Aorta (tissue), 5 donors: ENCODE measurements at regions not wholly inside any gene's neighbourhood (a gene's known extent, or its start where the extent isn't known, plus 50 kb on each side); places are given as distances from the start of the nearest gene placed in this dataset.

Experiments
- ATAC-seq: fragments of 200-7000 bp; cut with Tn5 transposase; one replicate; pipeline ENCODE4 v1.9.1; 2022; ENCODE audit warnings: moderate library complexity; ENCODE audit not compliant: low FRiP score
- DNase-seq, 2 donors: peaks; one replicate each; pipeline ENCODE4 v3.0.0-alpha.2; 2020
- H3K27ac ChIP-seq, 2 donors: one replicate each; pipeline ENCODE4 v1.5.1; 2013; ENCODE audit warnings: low read length in 2 of 2, mild to moderate bottlenecking in 2 of 2, moderate library complexity in 2 of 2, control low read depth in 1 of 2, inconsistent platforms in 1 of 2, low read depth in 1 of 2
- H3K27me3 ChIP-seq, 2 donors: one replicate each; pipeline ENCODE4 v1.6.1; 2013; ENCODE audit warnings: control low read depth in 1 of 2, low read length in 1 of 2, mild to moderate bottlenecking in 1 of 2, moderate library complexity in 1 of 2; ENCODE audit not compliant: insufficient read depth in 2 of 2, control insufficient read depth in 1 of 2
- H3K36me3 ChIP-seq, 2 donors: one replicate each; pipeline ENCODE4 v1.6.1; 2013; ENCODE audit warnings: control low read depth in 1 of 2, low read length in 1 of 2, mild to moderate bottlenecking in 1 of 2; ENCODE audit not compliant: insufficient read depth in 2 of 2, control insufficient read depth in 1 of 2
- H3K4me1 ChIP-seq, 2 donors: one replicate each; pipeline ENCODE4 v1.6.1; 2013; ENCODE audit warnings: low read length in 2 of 2, control low read depth in 1 of 2, mild to moderate bottlenecking in 1 of 2, moderate library complexity in 1 of 2; ENCODE audit not compliant: insufficient read depth in 2 of 2, control insufficient read depth in 1 of 2
- H3K4me3 ChIP-seq, 2 donors: one replicate each; pipeline ENCODE4 v1.5.1; 2013; ENCODE audit warnings: low read length in 2 of 2, control low read depth in 1 of 2, mild to moderate bottlenecking in 1 of 2
- H3K9me3 ChIP-seq: one replicate; pipeline ENCODE4 v1.6.1; 2013; ENCODE audit warnings: mild to moderate bottlenecking, low read length; ENCODE audit not compliant: control insufficient read depth
- WGBS, 2 donors: extraction: QIAGEN DNeasy Blood & Tissue Kit; methylation state at CpG; one replicate each; pipeline ENCODE4 v1.1.7; 2013; 5-methylcytosine and 5-hydroxymethylcytosine counted together
- intact Hi-C, 2 donors: fragments of 100-400 bp; cut with DNase I; formaldehyde crosslinking; loops; one replicate each; pipeline versions ENCODE4 v1.14.2 to v1.15.0; 2022
- donor health status: healthy with polysubstance abuse.
- donor health status: Bipolar disorder and iron deficiency.
- donor health status: DM: no; HTN: no; CAD: no.
- donor health status: DM: no; HTN: no; CAD: no.
- donor health status: DM: yes; HTN: yes; CAD: no.

DNA sequence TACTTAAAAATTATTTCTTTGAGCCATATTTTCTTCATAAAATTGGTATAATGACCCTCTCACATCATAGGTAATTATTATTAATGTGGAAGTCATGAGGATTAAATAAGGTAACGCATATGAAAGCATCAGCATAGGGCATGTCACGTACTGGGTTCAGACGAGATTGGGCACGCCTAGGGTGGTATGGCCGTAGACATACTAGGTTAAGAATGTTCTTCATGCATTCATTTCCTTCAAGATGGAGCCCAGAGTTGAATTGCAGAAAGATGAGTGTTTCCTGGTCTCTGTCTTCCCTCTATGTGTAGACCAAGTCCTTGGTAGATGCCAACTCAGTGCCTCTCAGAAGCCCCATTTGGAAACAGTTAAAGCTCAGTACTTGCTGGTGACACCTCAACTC lies 174.1 kb upstream of the CLINT1 start:
- Histone ChIP-seq H3K36me3 (peaks cover 0 to 3% of the 10 kb centered on the region in 2 donors), H3K9me3 (peaks cover 8% of the 10 kb centered on the region), H3K4me1 (no peaks in the 10 kb centered on the region), H3K4me3 (no peak overlapping the region), H3K27me3 (no peaks in the 10 kb centered on the region), H3K27ac (no peak overlapping the region)
- 97 to 98% methylated on average over 5 of the region's 5 CpGs for WGBS, 2 donors
- DNase-seq (no peak), ATAC-seq (no peak)
- intact Hi-C loops = no loop called here

DNA sequence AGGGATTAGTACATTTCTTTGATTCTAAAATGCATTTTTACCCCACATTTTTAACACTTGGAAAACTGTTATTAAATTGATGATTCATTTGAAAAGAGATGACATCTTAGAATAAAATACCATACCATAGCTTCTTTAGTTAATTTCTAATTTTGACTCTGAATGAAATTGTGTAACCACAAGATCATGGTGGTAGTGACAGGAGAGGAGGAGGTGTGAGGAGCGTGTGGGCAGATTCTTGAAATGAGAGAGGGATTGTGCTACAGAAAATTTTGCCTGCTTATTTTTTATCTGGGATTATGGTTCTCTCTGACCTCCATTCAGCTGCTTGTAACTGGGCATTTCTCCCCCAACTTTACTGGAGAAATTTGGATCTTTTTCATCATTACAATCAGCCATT lies 173.3 kb upstream of the CLINT1 start:
- H3K4me3 ChIP-seq = no peak overlapping the region
- peaks cover 8% of the 10 kb centered on the region for H3K9me3 ChIP-seq
- peaks cover 0 to 3% of the 10 kb centered on the region in 2 donors for H3K36me3 ChIP-seq
- no peaks in the 10 kb centered on the region for H3K27me3 ChIP-seq
- intact Hi-C loops = no loop called here
- no peak overlapping the region for H3K27ac ChIP-seq
- ATAC-seq (no peak), DNase-seq (no peak)
- no peaks in the 10 kb centered on the region for H3K4me1 ChIP-seq
- WGBS, 2 donors = 86 to 94% methylated on average over 1 of the region's 1 CpG

DNA sequence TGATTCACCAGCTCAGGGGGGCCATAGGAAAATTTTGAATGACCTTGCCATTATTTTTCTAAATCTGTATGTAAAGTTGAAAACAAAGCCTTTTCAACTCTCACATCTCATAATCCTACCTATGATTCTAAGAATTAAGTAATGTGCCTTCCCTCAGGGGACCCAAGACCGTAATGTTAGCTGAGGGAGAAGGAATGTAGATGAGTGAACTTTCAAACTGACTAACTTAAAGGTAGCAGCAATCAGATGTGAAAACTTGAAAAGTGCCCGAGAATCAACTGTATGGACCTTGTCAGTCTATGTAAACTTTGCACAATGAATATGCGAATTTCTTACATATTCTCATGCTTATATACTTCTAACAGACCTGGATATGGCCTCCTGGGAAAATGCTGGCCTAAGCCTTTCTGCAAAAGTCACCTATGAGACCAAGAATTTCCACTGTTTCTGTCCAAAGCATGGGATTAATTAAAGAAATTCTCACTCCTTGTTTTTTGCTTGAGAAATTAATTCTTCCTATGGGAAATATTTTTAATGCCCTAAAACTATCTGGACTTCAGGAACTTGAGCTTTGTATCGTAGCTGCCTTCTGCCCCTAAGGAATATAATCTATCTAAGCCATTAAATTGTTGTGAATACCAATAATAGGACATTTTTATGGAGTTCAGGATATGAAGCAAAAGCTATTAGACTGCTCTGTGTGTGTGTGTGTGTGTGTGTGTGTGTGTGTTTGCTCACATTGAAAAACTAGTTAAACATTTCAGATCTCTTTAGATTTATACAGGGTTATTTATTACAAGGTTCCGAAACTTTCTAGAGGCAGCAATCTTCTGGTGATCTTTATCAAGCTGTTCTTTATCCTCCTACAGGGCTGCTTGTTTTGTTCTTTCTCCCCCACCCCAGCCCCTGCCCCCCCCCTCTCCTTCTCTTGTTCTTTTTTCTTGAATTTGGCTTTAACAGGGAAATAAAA lies 169.1 kb upstream of the CLINT1 start:
- DNase-seq = no peak
- H3K4me3 ChIP-seq = no peak overlapping the region
- intact Hi-C loops = no loop called here
- no peak overlapping the region for H3K27ac ChIP-seq
- 64 to 85% methylated on average over 5 of the region's 5 CpGs for WGBS, 2 donors
- no peak for ATAC-seq
- H3K9me3 ChIP-seq = no peaks in the 10 kb centered on the region
- no peaks in the 10 kb centered on the region for H3K4me1 ChIP-seq
- peaks cover 0 to 3% of the 10 kb centered on the region in 2 donors for H3K36me3 ChIP-seq
- no peaks in the 10 kb centered on the region for H3K27me3 ChIP-seq

DNA sequence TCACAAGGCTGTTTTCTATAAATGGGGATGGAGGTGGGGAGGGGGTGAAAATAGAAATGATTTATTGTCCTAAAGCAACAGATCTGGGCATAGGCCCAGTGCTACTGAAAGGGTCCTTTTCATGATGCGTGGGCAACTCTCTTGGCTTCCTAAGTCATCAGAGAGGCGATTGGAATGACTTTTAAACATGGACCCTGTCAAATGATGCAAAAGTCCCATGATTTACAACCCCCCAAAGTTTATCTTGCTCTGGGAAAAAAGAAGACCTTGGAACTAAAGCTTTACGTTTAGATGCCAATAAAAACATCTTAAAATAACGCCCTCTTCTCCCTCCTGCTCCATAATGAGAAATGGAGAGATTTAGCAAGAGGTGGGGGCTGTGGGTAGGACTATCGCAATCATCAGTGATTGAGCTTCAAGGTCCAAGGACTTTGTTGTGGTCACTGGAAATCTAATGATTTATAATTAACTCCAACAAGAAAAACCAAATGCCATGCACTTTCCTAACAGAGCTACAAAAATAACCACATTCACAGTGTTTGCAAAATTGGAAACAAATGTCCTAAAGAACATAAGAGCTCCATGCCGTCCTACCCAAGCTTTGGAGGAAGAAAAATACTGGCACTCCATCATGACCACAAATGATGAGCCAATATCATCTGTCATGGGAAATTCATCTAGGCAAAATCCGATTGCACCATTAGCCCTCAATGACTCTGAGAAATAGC lies 167.5 kb upstream of the CLINT1 start:
- WGBS, 2 donors = 4 to 6% methylated on average over 7 of the region's 7 CpGs
- Histone ChIP-seq H3K4me3 (no peak overlapping the region), H3K9me3 (no peaks in the 10 kb centered on the region), H3K27me3 (no peaks in the 10 kb centered on the region), H3K36me3 (peaks cover 0 to 3% of the 10 kb centered on the region in 2 donors), H3K4me1 (no peaks in the 10 kb centered on the region), H3K27ac (no peak overlapping the region)
- intact Hi-C loops = no loop called here
- no peak for DNase-seq
- peak; percentile 84 for ATAC-seq

DNA sequence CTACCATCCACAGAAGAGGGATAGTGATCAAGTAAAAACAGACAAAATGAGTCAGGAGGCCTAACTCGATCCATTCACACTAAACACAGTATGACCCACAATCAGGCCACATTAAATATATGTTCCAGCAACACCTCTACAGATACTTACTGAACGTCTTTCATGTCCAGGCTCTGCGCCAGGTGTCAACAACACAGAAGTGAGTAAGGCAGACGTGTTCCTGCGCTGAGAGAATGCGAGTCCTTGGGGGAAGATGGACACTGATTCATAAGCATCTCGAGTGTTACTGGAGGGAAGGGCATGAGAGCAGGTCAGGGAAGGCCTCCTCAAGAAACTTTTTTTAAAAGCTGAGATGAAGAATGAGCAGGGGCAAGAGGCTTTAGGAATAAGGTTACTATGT lies 164.3 kb upstream of the CLINT1 start:
- Histone ChIP-seq H3K36me3 (no peaks in the 10 kb centered on the region), H3K27me3 (no peaks in the 10 kb centered on the region), H3K4me3 (no peak overlapping the region), H3K27ac (no peak overlapping the region), H3K9me3 (no peaks in the 10 kb centered on the region), H3K4me1 (no peaks in the 10 kb centered on the region)
- WGBS, 2 donors = 88 to 90% methylated on average over 7 of the region's 7 CpGs
- no peak for DNase-seq
- no peak for ATAC-seq
- intact Hi-C loops = no loop called here

DNA sequence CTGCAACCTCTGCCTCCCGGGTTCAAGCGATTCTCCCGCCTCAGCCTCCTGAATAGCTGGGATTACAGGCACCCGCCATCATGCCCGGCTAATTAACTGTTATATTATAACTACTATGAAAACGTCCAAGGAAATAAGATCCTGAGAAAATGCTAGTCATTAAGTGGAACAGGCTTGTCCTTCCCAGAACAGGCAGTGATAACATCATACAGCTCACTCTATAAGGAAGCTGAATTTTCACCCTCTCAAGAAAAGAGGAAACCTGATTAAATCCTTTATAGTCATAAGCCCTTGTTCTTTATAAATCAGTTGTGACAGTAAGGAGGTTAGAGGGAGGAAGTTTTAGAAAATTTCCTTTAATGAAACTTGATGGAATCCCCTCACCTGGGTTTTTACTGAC lies 163.9 kb upstream of the CLINT1 start:
- Histone ChIP-seq H3K4me1 (no peaks in the 10 kb centered on the region), H3K9me3 (no peaks in the 10 kb centered on the region), H3K27me3 (no peaks in the 10 kb centered on the region), H3K27ac (no peak overlapping the region), H3K36me3 (no peaks in the 10 kb centered on the region), H3K4me3 (no peak overlapping the region)
- intact Hi-C loops = no loop called here
- no peak for ATAC-seq
- 90 to 96% methylated on average over 6 of the region's 6 CpGs for WGBS, 2 donors
- no peak for DNase-seq

DNA sequence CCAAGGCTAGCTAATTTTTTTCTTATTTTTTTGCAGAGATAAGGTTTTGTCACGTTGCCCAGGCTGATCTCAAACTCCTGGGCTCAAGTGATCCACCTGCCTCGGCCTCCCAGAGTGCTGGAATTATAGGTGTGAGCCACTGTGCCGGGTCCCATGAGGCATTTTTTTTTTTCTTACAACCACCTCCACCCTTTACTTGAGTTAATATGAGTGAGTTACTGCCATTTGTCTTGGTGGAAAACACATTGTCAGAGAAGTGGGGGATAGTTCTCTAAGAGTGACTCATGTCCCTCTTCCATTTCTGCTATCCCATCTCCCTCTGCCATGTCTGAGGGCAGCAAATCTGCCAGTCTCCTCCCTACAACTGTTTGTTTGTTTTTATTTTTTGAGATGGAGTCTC lies 163.4 kb upstream of the CLINT1 start:
- DNase-seq (no peak), ATAC-seq (no peak)
- intact Hi-C loops = no loop called here
- Histone ChIP-seq H3K36me3 (no peaks in the 10 kb centered on the region), H3K9me3 (no peaks in the 10 kb centered on the region), H3K27me3 (no peaks in the 10 kb centered on the region), H3K4me3 (no peak overlapping the region), H3K27ac (no peak overlapping the region), H3K4me1 (no peaks in the 10 kb centered on the region)
- WGBS, 2 donors = 48 to 79% methylated on average over 3 of the region's 3 CpGs

DNA sequence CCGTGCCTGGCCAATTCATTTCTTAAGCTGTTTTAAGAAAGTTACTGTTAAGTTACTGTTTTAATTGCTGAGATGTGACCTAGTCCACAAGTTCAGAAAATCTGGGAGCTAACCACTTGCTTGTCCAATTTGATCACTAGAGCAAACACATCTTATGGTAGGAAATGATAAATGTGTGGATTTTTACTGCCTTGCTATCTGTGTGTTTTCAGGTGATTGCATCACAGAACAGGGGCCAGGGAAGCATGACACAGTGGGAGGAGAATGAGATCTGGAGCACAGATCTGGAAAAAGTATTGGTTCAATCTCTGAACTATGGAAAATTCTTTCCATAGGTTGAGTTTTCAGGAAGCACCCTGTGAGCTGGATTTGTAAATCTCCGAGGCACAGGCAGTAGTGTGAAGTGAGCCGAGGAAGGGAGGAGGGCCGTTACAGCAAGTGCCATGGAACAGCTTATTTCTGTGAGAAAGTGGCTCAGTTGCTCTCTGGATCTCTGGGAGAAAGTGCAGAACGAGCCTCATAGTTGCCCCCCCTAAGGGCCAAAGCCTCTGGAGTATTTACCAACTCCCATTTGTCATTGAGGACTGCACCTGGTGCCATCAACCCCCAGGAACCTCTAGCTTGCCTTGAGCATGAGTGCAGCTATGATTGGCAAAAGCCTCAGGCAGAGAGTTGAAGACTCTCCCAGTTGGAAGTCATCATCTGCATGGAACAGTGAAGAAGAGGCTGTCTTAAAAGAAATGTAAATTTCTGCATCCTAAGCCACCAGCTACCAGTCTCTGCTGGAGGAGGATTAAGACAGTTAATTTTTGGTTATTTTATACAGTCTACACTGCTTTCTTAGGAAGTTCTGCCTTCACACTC lies 161.8 kb upstream of the CLINT1 start:
- 90 to 92% methylated on average over 5 of the region's 5 CpGs for WGBS, 2 donors

More for the DNA sequence above, 161.8 kb upstream of the CLINT1 start:
- H3K36me3 ChIP-seq = no peaks in the 10 kb centered on the region
- ATAC-seq (no peak), DNase-seq (no peak)
- intact Hi-C loops = no loop called here
- H3K27ac ChIP-seq = no peak overlapping the region
- H3K9me3 ChIP-seq = no peaks in the 10 kb centered on the region
- no peaks in the 10 kb centered on the region for H3K27me3 ChIP-seq
- H3K4me3 ChIP-seq = no peak overlapping the region
- H3K4me1 ChIP-seq = no peaks in the 10 kb centered on the region
